Activated naive CD4-positive, alpha-beta T cell (primary cell): ENCODE measurements at regions not wholly inside any gene's neighbourhood (a gene's known extent, or its start where the extent isn't known, plus 50 kb on each side); places are given as distances from the start of the nearest gene placed in this dataset.
"Not testable (repeated sequence)": the region's sequence is repeated elsewhere in the genome, so short reads cannot be mapped to it uniquely, and the experiment has no call there.

Experiments
- DNase-seq, 4 experiments: peaks; one replicate each; lab custom pipeline; 2025; lab: John Stamatoyannopoulos, UW

GRCh38 chr19:29054886-29055675 lies 157.9 kb downstream of the UQCRFS1 start:
- DNase-seq, result no peak

- no peak for DNase-seq
Measured at GRCh38 chr19:29048873-29049272, 164.1 kb downstream of the UQCRFS1 start.

GRCh38 chr19:29045679-29046254 lies 167.2 kb downstream of the UQCRFS1 start:
- no peak for DNase-seq

DNA sequence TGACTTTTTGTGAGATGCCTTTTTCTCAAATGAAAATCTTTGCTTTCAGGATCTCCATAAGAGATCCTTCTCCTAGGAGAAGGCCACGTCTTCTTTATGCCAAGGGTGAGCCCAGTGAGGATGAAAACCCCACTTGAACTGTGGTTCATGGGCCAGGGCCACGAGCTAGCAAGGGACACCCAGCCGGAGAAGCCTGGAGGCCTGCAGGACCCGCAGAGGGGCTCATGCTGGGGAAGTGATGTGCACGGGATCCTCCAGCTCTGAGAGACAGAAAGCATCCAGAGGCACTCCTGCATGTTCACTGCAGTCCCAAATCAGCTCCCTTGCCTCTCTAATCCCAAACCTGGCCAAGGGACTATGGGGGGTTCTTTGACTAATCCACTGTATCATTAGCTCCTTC lies 168.9 kb downstream of the UQCRFS1 start:
- DNase-seq, result no peak

DNA sequence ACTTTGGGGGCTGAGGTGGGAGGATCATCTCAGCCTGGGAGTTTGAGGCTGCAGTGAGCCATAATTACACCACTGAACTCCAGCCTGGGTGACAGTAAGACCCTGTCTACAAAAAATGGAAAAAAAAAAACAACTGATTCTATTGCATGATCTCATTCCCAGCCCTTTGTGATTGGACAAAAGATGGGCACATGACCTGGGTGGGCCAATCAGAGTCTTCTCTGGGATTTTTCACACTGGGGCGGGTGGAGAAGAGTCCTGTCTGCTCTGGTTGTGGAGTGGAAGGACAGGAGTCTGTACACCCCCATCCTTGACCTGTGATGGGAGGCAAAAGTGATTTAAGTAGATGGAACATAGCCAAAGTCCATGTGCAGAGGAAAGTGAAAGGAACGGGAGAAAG lies 170.5 kb downstream of the UQCRFS1 start:
- DNase-seq, result no peak

- DNase-seq, result no peak
Measured at GRCh38 chr19:29040951-29041350, 172.0 kb downstream of the UQCRFS1 start.

GRCh38 chr19:29040292-29040691 lies 172.7 kb downstream of the UQCRFS1 start:
- DNase-seq, result no peak

DNA sequence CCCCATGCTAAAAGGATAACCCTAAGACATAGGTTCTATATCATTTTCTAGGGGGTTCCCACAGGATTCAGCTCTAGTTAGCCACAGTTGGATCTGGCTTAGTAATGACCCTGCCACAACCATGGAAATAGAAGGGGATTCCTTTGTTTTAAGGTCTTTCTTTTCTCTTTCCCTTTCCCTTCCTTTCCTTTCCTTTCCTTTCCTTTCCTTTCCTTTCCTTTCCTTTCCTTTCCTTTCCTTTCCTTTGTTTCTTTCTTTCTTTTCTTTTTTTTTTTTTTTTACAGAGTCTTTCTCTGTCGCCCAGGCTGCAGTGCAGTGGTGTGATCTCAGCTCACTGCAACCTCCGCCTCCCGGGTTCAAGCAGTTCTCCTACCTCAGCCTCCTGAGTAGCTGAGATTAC lies 173.9 kb downstream of the UQCRFS1 start:
- not testable (repeated sequence) for DNase-seq

GRCh38 chr19:29031216-29031615 lies 181.7 kb downstream of the UQCRFS1 start:
- no peak for DNase-seq

DNA sequence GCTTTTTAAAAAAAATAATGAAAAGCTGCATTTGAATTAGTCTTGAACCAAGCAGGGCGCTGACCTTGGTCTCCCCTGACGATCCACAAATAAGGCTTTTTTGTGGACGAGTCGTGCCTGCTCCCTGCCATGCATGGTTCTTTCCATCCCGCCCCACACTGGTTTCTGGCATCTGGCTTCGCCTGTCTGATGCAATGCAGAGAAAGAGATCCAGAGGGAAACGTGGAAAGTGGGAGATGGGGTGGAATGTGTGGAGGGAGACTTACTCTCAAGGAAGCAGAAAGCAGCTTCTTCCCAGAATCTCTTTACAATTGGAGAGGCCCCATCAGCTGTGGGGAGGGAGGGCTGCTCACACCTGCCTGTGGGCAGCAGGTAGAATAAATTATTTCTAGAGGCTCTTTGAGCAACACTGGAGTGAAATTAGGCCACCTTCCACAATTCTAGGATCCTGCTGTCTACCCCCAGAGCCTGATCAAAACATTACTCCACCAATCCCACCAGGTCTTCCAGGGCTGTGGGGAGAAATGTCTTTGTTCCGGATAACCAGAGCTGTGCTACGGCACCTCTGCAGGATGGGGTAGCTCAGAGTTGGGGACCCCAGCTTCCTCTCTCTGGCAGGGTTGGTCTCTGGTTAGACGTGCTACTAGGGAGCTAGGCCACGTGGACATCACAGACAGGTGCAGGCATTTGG lies 183.5 kb downstream of the UQCRFS1 start:
- DNase-seq, result no peak

DNA sequence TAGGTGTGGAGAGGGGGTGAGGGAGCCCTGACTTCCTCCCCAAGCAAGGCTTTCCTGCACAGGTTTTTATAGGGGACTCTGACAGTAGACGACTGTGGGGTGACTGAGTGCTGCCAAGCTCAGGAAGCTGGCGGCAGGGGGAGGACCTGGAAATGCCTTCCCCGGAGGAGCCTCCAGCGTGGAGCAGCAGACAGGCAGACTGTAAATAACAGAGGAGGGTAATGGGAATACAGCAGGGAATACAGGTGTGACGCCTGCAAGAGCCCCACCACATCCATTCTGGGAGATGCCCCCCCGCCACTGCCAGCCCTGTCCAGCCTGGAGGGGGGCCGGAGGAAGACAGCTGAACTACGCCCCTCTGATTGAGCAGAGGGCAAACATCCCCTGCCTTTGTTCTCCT lies 190.4 kb downstream of the UQCRFS1 start:
- no peak for DNase-seq

- DNase-seq, result no peak
Measured at GRCh38 chr19:29022165-29022564, 190.8 kb downstream of the UQCRFS1 start.

GRCh38 chr19:29021232-29021916 lies 191.6 kb downstream of the UQCRFS1 start:
- DNase-seq, result no peak

GRCh38 chr19:29019403-29019802 lies 193.5 kb downstream of the UQCRFS1 start:
- no peak for DNase-seq

- no peak for DNase-seq
Measured at GRCh38 chr19:29018542-29018941, 194.4 kb downstream of the UQCRFS1 start.

DNA sequence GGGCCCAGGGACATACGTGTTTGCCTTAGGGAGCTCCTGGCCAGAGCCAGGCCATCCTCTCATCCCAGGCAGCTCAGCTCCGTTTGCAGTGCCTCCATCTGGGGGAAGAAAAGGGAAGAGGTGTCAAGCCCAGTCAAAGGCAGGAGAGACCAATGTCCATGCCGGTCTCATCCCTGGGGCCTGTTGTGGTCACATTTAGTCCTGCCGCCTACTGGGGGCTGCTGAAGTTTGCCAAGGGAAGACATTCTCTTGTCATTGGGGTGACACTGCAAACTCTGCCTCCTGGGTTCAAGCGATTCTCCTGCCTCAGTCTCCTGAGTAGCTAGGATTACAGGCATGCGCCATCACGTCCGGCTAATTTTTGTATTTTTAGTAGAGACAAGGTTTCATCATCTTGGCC lies 195.2 kb downstream of the UQCRFS1 start:
- no peak for DNase-seq

DNA sequence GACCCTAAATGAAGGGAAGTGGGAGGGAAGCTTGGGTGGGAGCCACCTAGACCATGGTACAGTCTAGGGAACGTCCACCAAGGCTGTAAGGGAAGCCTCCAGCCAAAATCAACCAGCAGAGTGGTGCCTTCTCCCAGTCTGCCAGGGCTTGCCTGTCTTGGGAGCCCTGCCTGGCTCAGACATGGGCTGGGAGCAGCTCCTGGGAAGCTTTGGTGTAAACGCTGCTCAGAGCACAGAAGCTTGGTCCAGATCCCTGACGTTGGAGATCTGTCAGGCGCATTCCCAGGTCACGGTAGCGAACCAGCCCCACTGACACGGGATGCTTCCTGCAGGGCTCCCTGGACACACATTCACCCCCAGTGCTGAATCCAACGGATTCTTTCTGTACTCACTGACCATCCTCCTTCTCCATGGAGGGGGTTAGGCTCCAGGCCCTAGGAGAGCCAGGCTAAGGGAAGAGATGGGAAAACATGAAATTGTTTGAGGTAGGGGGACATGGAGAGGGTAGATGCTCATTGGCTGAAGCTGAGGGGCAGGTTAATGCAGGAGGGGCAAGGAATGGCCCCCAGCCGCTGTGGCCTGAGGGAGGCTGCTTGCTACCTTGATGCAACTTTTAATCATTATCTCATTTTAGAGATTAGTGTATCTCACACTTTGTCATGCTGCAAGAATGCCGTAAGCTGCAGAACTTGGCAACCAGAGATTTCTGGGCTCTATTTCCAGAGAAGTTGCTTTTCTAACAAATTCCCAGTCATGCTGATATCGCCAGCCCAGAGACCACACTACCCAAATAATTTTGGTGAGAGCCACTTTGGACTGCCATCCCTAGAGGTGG lies 195.8 kb downstream of the UQCRFS1 start:
- no peak for DNase-seq

DNA sequence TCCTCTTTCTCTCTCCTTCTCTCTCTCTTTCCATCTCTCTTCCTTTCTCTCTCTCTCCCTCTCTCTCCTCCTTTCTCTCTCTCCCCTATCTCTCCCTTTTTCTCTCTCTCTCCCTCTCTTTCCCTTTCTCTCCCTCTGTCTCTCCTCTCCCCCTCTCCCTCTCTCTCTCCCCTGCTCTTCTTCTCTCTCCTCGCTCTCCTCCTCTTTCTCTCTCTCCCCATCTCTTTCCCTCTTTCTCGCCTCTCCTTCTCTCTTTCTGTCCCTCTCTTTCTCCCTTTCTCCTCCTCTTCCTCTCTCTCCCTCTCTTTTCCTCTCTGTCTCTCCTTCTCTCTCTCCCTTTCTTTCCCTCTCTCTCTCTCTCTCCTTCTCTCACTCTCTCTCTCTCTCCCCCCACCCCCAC lies 196.6 kb downstream of the UQCRFS1 start:
- no peak for DNase-seq

GRCh38 chr19:29015569-29015968 lies 197.4 kb downstream of the UQCRFS1 start:
- DNase-seq, result no peak

DNA sequence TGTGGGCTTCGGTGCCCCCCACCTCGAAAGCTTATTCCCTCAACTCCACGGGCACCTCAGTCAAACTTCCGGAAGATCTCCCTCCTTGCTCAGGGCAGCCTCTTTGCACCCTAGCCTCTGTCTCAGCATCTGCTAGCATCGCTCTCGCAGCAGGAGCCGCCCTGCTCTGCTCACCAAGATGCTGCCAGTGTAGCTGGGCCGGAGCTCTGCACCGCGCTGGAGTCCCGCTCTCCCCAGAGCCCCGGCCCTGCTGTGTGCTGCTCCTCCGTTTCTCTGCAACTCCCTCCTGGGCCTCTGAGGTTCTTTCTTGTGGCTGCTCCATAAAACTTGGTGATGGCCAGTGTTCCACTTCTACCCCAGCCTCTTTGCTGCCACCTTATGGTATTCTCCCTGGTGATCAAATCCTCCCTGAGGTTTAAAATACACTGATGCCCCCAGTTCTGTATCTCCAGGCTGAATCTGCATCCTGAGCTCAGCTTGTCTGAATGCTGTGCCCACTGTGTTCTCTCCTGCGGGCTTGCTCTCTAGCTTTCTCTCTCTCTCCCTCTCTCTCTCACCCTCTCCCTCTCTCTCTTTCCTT lies 198.0 kb downstream of the UQCRFS1 start:
- DNase-seq, result no peak

- no peak for DNase-seq
Measured at GRCh38 chr19:29013988-29014387, 199.0 kb downstream of the UQCRFS1 start.
